RWPE1 (cell line): ENCODE measurements at regions not wholly inside any gene's neighbourhood (a gene's known extent, or its start where the extent isn't known, plus 50 kb on each side); places are given as distances from the start of the nearest gene placed in this dataset.

Experiments used
- CTCF ChIA-PET: fragments of 350-600 bp; sonication (Branson Sonifier 250); formaldehyde crosslinking; extraction: SDS; loops from one replicate; lab custom pipeline; 2021; lab: Yijun Ruan, JAX
- POLR2A ChIA-PET: fragments of 400-600 bp; formaldehyde crosslinking; extraction: SDS; loops from one replicate; lab custom pipeline; 2020; ENCODE audit warnings: antibody characterized with exemption; ENCODE audit not compliant: low non-redundant PET; lab: Yijun Ruan, JAX
- DNase-seq: peaks from one replicate; pipeline ENCODE4 v3.0.0; 2012; ENCODE audit warnings: low spot score
- H3K27ac ChIP-seq: fragments of 450-650 bp; 2 replicates; pipeline ENCODE4 v1.5.1; 2017
- TF ChIP-seq, protein P1 (sequence below): fragments of 450-650 bp; conservative IDR thresholded peaks from 2 replicates; pipeline ENCODE4 v1.5.1; 2017; ENCODE audit warnings: low read depth, mild to moderate bottlenecking

GRCh38 chr4:73681776-73682175 is 58.6 kb upstream of the CXCL8 start:
- no peak for DNase-seq
- POLR2A ChIA-PET, result no interaction called here
- no peak overlapping the region for H3K27ac ChIP-seq
- TF ChIP-seq, protein P1, sequence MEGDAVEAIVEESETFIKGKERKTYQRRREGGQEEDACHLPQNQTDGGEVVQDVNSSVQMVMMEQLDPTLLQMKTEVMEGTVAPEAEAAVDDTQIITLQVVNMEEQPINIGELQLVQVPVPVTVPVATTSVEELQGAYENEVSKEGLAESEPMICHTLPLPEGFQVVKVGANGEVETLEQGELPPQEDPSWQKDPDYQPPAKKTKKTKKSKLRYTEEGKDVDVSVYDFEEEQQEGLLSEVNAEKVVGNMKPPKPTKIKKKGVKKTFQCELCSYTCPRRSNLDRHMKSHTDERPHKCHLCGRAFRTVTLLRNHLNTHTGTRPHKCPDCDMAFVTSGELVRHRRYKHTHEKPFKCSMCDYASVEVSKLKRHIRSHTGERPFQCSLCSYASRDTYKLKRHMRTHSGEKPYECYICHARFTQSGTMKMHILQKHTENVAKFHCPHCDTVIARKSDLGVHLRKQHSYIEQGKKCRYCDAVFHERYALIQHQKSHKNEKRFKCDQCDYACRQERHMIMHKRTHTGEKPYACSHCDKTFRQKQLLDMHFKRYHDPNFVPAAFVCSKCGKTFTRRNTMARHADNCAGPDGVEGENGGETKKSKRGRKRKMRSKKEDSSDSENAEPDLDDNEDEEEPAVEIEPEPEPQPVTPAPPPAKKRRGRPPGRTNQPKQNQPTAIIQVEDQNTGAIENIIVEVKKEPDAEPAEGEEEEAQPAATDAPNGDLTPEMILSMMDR, result no peak
- CTCF ChIA-PET, result no interaction called here

DNA sequence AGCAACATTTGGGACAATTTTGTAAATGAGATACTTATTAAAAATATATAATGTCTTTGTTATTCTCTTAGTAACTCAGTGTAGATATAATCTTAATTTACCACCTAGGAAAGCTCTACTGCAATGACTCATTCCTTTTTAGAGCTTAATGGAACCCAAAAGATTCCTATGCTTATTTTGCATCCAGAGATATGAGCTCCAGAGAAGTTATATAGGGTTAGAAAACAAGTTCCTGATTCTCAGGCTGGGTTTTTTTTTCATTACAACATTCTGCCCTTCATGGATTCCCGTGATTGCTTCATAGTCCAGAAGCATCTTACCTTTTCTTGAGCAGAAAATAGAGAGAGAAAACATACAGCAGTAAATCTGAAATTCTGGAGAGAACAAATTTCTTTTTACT is 57.9 kb upstream of the CXCL8 start:
- CTCF ChIA-PET, result interaction anchor here (0.6 kb wide), 1 partner anchor 427 kb away, joined by 3 read pairs; no protein-coding TSS in a partner anchor
- TF ChIP-seq, protein P1, result no peak
- POLR2A ChIA-PET, result no interaction called here
- no peak overlapping the region for H3K27ac ChIP-seq
- no peak for DNase-seq

GRCh38 chr4:73683033-73683432 is 57.3 kb upstream of the CXCL8 start:
- DNase-seq, result no peak
- TF ChIP-seq, protein P1, result no peak
- no peak overlapping the region for H3K27ac ChIP-seq
- ChIA-PET POLR2A (no interaction called here), CTCF (no interaction called here)

GRCh38 chr4:73683456-73683855 is 56.9 kb upstream of the CXCL8 start:
- TF ChIP-seq, protein P1, result no peak
- ChIA-PET CTCF (no interaction called here), POLR2A (no interaction called here)
- no peak for DNase-seq
- no peak overlapping the region for H3K27ac ChIP-seq

- H3K27ac ChIP-seq, result no peak overlapping the region
- ChIA-PET POLR2A (no interaction called here), CTCF (no interaction called here)
- TF ChIP-seq, protein P1, result no peak
- DNase-seq, result no peak
Observed at GRCh38 chr4:73684097-73684496, 56.3 kb upstream of the CXCL8 start.

GRCh38 chr4:73685052-73685451 is 55.3 kb upstream of the CXCL8 start:
- POLR2A ChIA-PET, result no interaction called here
- CTCF ChIA-PET, result no interaction called here
- no peak overlapping the region for H3K27ac ChIP-seq
- TF ChIP-seq, protein P1, result no peak
- DNase-seq, result no peak

DNA sequence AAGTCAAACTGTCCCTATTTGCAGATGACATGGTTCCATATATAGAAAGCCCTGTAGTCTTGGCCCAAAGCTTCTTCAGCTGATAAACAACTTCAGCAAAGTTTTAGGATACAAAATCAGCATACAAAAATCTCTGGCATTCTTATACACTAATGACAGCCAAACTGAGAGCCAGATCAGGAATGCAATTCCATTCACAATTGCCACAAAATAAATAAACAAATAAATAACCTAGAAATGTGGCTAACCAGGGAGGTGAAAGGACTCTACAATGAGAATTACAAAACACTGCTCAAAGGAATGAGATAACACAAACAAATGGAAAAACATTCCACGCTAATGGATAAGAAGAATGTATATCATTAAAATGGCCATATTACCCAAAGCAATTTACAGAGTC is 52.9 kb upstream of the CXCL8 start:
- no peak overlapping the region for H3K27ac ChIP-seq
- TF ChIP-seq, protein P1, result no peak
- CTCF ChIA-PET, result interaction anchor here (0.6 kb wide), 1 partner anchor 541 kb away, joined by 3 read pairs; no protein-coding TSS in a partner anchor
- POLR2A ChIA-PET, result no interaction called here
- DNase-seq, result no peak
